Astrocyte of the spinal cord (primary cell): ENCODE measurements at regions not wholly inside any gene's neighbourhood (a gene's known extent, or its start where the extent isn't known, plus 50 kb on each side); places are given as distances from the start of the nearest gene placed in this dataset.

Experiments used
- DNase-seq: peaks from one replicate; pipeline ENCODE4 v3.0.0; 2011; ENCODE audit warnings: low read depth, low spot score
- H3K4me3 ChIP-seq: 2 replicates; pipeline ENCODE4 v1.5.1; 2011; ENCODE audit warnings: low read depth, mild to moderate bottlenecking, low read length, moderate library complexity
- in situ Hi-C: cut with HindIII; loops from 2 replicates; pipeline ENCODE4 v1.10.0; 2017; ENCODE audit warnings: low sequenced_read_pairs
- TF ChIP-seq, protein P1 (sequence below): IDR thresholded peaks from 2 replicates; pipeline ENCODE4 v1.5.1; 2012; ENCODE audit warnings: low read depth, mild to moderate bottlenecking, low read length, inconsistent platforms

DNA sequence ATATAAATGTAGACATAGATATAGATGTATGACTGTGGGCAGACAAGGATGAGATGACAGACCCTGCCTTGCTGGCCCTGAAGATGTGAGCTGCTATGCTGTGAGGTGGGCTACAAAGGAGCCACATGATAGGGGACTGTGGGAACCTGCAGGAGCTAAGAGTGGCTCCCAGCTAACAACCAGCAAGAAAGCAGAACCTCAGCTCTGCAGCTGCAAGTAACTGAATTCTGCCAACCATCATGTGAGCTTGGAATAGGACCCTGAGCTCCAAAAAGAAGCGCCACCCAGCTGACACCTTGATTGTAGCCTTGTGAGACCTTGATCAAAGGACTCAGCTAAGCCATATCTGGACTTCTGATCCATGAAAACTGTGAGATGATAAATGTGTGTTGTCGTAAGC is 123.3 kb upstream of the GRM7 start:
- no peak for DNase-seq
- H3K4me3 ChIP-seq: no peak overlapping the region
- TF ChIP-seq, protein P1, sequence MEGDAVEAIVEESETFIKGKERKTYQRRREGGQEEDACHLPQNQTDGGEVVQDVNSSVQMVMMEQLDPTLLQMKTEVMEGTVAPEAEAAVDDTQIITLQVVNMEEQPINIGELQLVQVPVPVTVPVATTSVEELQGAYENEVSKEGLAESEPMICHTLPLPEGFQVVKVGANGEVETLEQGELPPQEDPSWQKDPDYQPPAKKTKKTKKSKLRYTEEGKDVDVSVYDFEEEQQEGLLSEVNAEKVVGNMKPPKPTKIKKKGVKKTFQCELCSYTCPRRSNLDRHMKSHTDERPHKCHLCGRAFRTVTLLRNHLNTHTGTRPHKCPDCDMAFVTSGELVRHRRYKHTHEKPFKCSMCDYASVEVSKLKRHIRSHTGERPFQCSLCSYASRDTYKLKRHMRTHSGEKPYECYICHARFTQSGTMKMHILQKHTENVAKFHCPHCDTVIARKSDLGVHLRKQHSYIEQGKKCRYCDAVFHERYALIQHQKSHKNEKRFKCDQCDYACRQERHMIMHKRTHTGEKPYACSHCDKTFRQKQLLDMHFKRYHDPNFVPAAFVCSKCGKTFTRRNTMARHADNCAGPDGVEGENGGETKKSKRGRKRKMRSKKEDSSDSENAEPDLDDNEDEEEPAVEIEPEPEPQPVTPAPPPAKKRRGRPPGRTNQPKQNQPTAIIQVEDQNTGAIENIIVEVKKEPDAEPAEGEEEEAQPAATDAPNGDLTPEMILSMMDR: no peak
- in situ Hi-C loops: no loop called here

DNA sequence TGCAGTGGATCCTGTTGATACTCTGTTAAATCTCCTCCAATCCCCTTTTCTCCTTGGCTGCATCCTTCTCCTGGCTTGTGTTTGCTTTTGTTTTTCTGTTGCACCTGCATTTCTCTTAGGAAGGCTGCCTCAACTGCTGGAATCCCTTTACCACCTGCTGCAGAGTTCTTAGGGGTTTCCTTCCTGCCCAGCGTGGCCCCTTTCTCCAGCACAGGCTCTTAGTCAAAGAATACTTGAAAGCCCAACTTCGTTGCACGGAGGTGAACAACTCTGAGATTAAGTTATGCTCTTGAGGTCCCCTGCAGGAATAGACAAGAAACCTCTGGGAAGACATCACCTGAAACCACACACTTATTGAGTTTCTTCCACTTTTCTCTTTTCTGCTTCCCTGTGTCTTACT is 121.6 kb upstream of the GRM7 start:
- no peak for DNase-seq
- no peak overlapping the region for H3K4me3 ChIP-seq
- in situ Hi-C loops: no loop called here
- TF ChIP-seq, protein P1: no peak

DNA sequence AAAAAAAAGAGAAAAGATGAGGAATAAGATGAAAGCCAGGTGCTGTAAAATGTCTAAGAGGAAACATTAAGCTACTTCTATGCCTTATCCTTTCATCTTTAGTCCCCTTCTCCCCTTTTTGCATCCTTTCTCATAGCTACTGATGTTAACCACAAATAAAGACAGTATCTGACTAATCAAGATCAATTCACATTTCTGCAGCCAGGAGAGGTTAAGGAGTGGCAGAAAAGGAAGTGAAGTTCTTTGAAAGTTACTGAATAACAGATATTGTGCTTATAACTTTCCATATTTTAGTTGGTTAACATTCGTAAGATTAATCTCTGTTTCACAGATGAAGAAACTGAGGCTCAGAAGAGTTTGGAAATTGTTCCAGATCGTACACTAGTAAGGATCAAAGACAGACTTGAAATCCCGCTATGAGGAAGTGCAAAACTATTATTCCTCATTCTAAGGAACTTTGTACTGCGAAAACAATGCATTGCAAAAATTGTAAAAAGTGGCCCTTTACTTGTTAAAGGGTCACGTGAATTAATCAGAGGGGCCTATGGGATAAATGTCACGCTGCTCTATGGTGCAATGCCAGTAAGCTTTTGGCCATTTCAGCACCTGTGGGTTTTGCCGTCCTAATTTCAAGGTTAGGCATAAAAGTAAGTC is 117.7 kb upstream of the GRM7 start:
- in situ Hi-C loops: no loop called here
- DNase-seq: no peak
- TF ChIP-seq, protein P1: no peak

DNA sequence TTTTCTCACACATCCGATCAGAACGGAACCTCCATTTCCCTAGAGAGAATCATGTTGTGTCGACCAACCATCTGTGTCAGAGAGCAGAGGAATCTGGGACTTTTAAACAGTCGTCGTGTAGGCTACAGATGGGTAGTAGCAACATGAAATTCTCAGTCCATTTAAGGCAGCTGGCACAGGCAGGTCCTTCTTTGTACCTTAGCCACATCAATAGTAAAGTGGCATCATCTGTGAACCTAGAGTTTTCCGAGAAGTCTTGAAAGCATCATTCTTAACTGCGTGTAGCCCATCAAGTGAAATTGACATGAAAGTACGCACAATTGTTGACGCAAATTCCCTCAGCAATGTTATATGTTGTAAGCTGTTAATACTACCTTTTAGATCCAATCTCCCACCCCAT is 114.5 kb upstream of the GRM7 start:
- H3K4me3 ChIP-seq: no peak overlapping the region

More for the DNA sequence above, 117.7 kb upstream of the GRM7 start:
- H3K4me3 ChIP-seq: no peak overlapping the region

DNA sequence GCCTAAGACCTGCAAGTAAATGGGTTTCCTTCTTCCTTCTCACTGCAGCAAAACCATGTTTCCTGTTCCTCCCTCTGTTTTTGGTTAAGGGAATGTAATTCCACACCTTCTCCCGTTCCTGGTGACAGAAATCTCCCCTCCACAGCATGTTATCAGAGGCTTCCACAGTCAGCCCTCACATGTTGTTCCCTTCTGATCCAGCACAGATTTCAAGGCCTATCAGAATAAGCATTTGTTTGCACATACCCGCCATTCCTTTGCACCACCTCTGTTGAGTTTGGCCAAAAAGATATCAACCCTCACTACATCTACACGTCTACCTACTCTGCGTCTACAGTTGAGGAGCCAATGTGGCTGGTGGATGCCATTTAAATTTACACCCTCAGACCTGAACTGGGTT is 113.9 kb upstream of the GRM7 start:
- in situ Hi-C loops: no loop called here
- no peak overlapping the region for H3K4me3 ChIP-seq
- DNase-seq: no peak
- TF ChIP-seq, protein P1: no peak

More for the DNA sequence above, 114.5 kb upstream of the GRM7 start:
- in situ Hi-C loops: no loop called here
- TF ChIP-seq, protein P1: no peak
- no peak for DNase-seq

DNA sequence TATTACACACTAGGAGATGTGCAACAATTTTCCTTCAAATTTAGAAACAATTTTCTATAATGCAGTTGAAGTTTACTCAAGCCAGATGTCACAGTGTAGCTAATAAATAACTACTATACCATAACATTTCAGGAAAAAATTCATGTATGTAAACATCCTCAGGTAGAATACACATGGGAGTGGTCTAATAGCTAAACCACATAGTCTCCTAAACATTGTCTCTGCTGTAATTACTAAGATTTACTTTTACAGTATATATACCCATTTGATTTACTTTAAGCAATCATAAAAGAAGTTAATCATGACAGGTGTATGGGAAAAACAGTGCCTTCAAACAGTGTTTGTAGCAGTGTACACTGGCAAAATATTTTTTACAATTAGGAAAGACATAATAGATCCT is 110.1 kb upstream of the GRM7 start:
- in situ Hi-C loops: no loop called here
- TF ChIP-seq, protein P1: no peak
- no peak for DNase-seq
- no peak overlapping the region for H3K4me3 ChIP-seq
